ENCODE measurements at regions not wholly inside any gene's neighbourhood (a gene's known extent, or its start where the extent isn't known, plus 50 kb on each side); places are given as distances from the start of the nearest gene placed in this dataset.

- H3K4me3 ChIP-seq: no peak overlapping the region
- peaks cover 0 to 57% (median 31%) of the 10 kb centered on the region in 4 donors for H3K4me1 ChIP-seq
- intact Hi-C loops (cut with DNase I; ENCODE audit: low total_unique reads): loop anchor here (10.0 kb wide), 1 partner anchor 66 kb away; no protein-coding TSS in a partner anchor
- no peaks in the 10 kb centered on the region for H3K9me3 ChIP-seq
- H3K36me3 ChIP-seq: no peaks in the 10 kb centered on the region
- DNase-seq: peak in 1 of 2 donors; percentile 38
- no peaks in the 10 kb centered on the region for H3K27me3 ChIP-seq
- no peak overlapping the region for H3K27ac ChIP-seq
- no peak for TF ChIP-seq CTCF (IDR thresholded peaks at IDR 0.05)
Measured at GRCh38 chr12:116381240-116381743, 103.8 kb upstream of the MED13L start.

- Histone ChIP-seq H3K4me1 (peaks cover 0 to 50% (median 31%) of the 10 kb centered on the region in 4 donors), H3K9me3 (no peaks in the 10 kb centered on the region), H3K4me3 (no peak overlapping the region), H3K27ac (peak overlapping the region in 1 of 2 donors; percentile 57), H3K36me3 (no peaks in the 10 kb centered on the region), H3K27me3 (no peaks in the 10 kb centered on the region)
- no peak for TF ChIP-seq CTCF (IDR thresholded peaks at IDR 0.05)
- intact Hi-C loops (cut with DNase I; ENCODE audit: low total_unique reads): loop anchor here (10.0 kb wide), 1 partner anchor 67 kb away; no protein-coding TSS in a partner anchor
- peak in 1 of 2 donors; percentile 57 for DNase-seq
Measured at GRCh38 chr12:116381744-116382685, 104.5 kb upstream of the MED13L start.

GRCh38 chr12:116382686-116383530 lies 105.4 kb upstream of the MED13L start:
- Histone ChIP-seq H3K4me3 (no peak overlapping the region), H3K4me1 (peaks cover 0 to 45% (median 31%) of the 10 kb centered on the region in 4 donors), H3K9me3 (no peaks in the 10 kb centered on the region), H3K27me3 (no peaks in the 10 kb centered on the region), H3K36me3 (no peaks in the 10 kb centered on the region), H3K27ac (peak overlapping the region; percentile 21 to 57)
- DNase-seq: peak; percentile 87 to 94
- TF ChIP-seq CTCF (IDR thresholded peaks at IDR 0.05): peak; percentile 18 to 35
- intact Hi-C loops (cut with DNase I; ENCODE audit: low total_unique reads): loop anchor here (10.0 kb wide), 1 partner anchor 68 kb away; no protein-coding TSS in a partner anchor

- H3K4me3 ChIP-seq: no peak overlapping the region
- H3K27me3 ChIP-seq: no peaks in the 10 kb centered on the region
- H3K36me3 ChIP-seq: no peaks in the 10 kb centered on the region
- H3K4me1 ChIP-seq: peaks cover 0 to 44% (median 32%) of the 10 kb centered on the region in 4 donors
- DNase-seq: no peak
- H3K9me3 ChIP-seq: no peaks in the 10 kb centered on the region
- no peak for TF ChIP-seq CTCF (IDR thresholded peaks at IDR 0.05)
- intact Hi-C loops (cut with DNase I; ENCODE audit: low total_unique reads): loop anchor here (1.0 to 10.0 kb wide), 2 partner anchors 20 to 69 kb away; no protein-coding TSS in a partner anchor
- no peak overlapping the region for H3K27ac ChIP-seq
Measured at GRCh38 chr12:116384175-116384574, 106.7 kb upstream of the MED13L start.
